Thymus (tissue), 11 donors: ENCODE measurements at regions not wholly inside any gene's neighbourhood (a gene's known extent, or its start where the extent isn't known, plus 50 kb on each side); places are given as distances from the start of the nearest gene placed in this dataset.
"Not testable (repeated sequence)": the region's sequence is repeated elsewhere in the genome, so short reads cannot be mapped to it uniquely, and the experiment has no call there.

ENCODE experiments used
- DNase-seq, 9 donors: peaks; one replicate each; pipeline ENCODE4 v3.0.0-alpha.2; 2013; ENCODE audit warnings: low spot score in 9 of 9, low read depth in 6 of 9, missing footprints in 1 of 9
- H3K27ac ChIP-seq, 2 donors: one replicate each; pipeline ENCODE4 v1.5.1; 2013; ENCODE audit warnings: control low read depth in 1 of 2, low read depth in 1 of 2, low read length in 1 of 2, mild to moderate bottlenecking in 1 of 2, moderate library complexity in 1 of 2
- H3K27me3 ChIP-seq, 2 donors: one replicate each; pipeline ENCODE4 v1.5.1; 2013; ENCODE audit warnings: low read length in 1 of 2; ENCODE audit not compliant: control insufficient read depth in 2 of 2, insufficient read depth in 1 of 2
- H3K36me3 ChIP-seq, 2 donors: one replicate each; pipeline ENCODE4 v1.5.1; 2013; ENCODE audit warnings: low read length in 1 of 2, mild to moderate bottlenecking in 1 of 2, moderate library complexity in 1 of 2; ENCODE audit not compliant: control insufficient read depth in 2 of 2, insufficient read depth in 2 of 2
- H3K4me1 ChIP-seq, 2 donors: one replicate each; pipeline ENCODE4 v1.5.1; 2013; ENCODE audit warnings: low read length in 2 of 2; ENCODE audit not compliant: control insufficient read depth in 2 of 2, insufficient read depth in 2 of 2
- H3K4me3 ChIP-seq, 2 donors: one replicate each; pipeline ENCODE4 v1.5.1; 2013; ENCODE audit warnings: low read length in 2 of 2, control low read depth in 1 of 2, mild to moderate bottlenecking in 1 of 2
- H3K9me3 ChIP-seq, 2 donors: one replicate each; pipeline ENCODE4 v1.5.1; 2013; ENCODE audit warnings: low read length in 1 of 2, mild to moderate bottlenecking in 1 of 2; ENCODE audit not compliant: control insufficient read depth in 2 of 2, insufficient read depth in 1 of 2
- WGBS: extraction: QIAGEN DNeasy Blood & Tissue Kit; methylation state at CpG from one replicate; pipeline ENCODE4 v1.1.7; 2013; 5-methylcytosine and 5-hydroxymethylcytosine counted together
- donor health status: healthy.

DNA sequence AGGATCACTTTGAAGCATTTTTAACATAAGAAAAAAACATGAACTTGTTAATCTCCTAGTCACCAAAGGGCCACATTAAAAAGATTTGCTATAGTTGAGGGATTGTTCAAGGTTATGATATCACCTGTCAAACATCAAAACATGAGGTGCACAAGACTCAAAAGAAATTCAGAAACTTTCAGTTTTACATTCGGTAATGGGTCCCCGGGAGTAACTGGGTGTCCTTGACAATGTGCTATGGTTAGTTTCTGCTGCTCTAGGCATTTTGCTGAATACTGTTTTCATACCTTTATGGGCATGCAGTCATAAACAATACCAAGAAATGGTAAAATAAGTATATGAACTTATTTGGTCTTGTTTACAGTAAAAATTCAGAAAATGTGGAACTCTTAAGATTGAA, 92.8 kb upstream of the EDIL3 start:
- no peaks in the 10 kb centered on the region for H3K9me3 ChIP-seq
- H3K27ac ChIP-seq: no peak overlapping the region
- 94% methylated on average over 2 of the region's 2 CpGs for WGBS
- H3K27me3 ChIP-seq: no peaks in the 10 kb centered on the region
- no peak overlapping the region for H3K4me3 ChIP-seq
- no peak for DNase-seq
- no peaks in the 10 kb centered on the region for H3K4me1 ChIP-seq
- no peaks in the 10 kb centered on the region for H3K36me3 ChIP-seq

- no peak for DNase-seq
- Histone ChIP-seq H3K27me3 (no peaks in the 10 kb centered on the region), H3K9me3 (no peaks in the 10 kb centered on the region), H3K4me1 (no peaks in the 10 kb centered on the region), H3K27ac (no peak overlapping the region), H3K4me3 (no peak overlapping the region), H3K36me3 (no peaks in the 10 kb centered on the region)
- 97% methylated on average over 4 of the region's 4 CpGs for WGBS
Observed at GRCh38 chr5:84474126-84474525, 89.4 kb upstream of the EDIL3 start.

GRCh38 chr5:84453405-84453804, 68.7 kb upstream of the EDIL3 start:
- no peaks in the 10 kb centered on the region for H3K36me3 ChIP-seq
- H3K27me3 ChIP-seq: no peaks in the 10 kb centered on the region
- no peak overlapping the region for H3K27ac ChIP-seq
- no peak for DNase-seq
- no peaks in the 10 kb centered on the region for H3K4me1 ChIP-seq
- H3K9me3 ChIP-seq: no peaks in the 10 kb centered on the region
- no peak overlapping the region for H3K4me3 ChIP-seq

GRCh38 chr5:84450617-84451414, 66.1 kb upstream of the EDIL3 start:
- 96% methylated on average over 2 of the region's 2 CpGs for WGBS
- DNase-seq: no peak
- Histone ChIP-seq H3K4me1 (no peaks in the 10 kb centered on the region), H3K36me3 (no peaks in the 10 kb centered on the region), H3K4me3 (no peak overlapping the region), H3K27ac (no peak overlapping the region), H3K9me3 (no peaks in the 10 kb centered on the region), H3K27me3 (no peaks in the 10 kb centered on the region)

DNA sequence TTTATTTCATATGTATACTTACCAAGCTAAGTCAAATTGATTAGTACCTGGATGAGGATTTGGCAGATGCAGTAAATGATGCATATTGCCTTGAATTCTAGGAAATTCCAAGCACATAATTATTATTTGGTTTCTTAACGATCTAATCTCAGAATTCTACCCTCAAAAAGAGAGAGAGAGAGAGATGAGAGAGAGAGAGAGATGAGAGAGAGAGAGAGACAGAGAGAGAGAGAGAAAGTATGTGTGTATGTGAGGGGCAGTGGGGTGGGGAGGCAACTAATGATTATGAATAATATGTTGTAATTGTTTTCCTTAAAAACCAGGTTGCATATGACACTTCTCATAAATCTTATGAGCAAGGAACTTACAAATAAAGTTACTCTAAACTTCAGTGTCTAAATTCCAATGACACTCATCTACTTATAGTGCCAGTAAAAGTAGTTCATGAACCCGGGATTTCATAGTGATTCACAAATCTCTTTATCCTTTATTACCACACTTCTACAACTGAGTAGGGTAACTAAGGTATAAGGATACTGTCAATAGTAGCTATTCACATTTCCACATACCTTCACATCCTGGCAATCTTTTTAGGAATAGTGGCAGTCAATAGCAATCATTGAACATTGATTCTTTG, 60.5 kb upstream of the EDIL3 start:
- Histone ChIP-seq H3K27me3 (no peaks in the 10 kb centered on the region), H3K9me3 (no peaks in the 10 kb centered on the region), H3K36me3 (no peaks in the 10 kb centered on the region), H3K4me1 (no peaks in the 10 kb centered on the region), H3K27ac (no peak overlapping the region), H3K4me3 (no peak overlapping the region)
- no peak for DNase-seq
- 90% methylated on average over 2 of the region's 2 CpGs for WGBS

GRCh38 chr5:84438456-84438855, 53.8 kb upstream of the EDIL3 start:
- DNase-seq: no peak
- no peaks in the 10 kb centered on the region for H3K4me1 ChIP-seq
- no peak overlapping the region for H3K27ac ChIP-seq
- no peaks in the 10 kb centered on the region for H3K9me3 ChIP-seq
- 96% methylated on average over 1 of the region's 1 CpG for WGBS
- no peaks in the 10 kb centered on the region for H3K36me3 ChIP-seq
- no peaks in the 10 kb centered on the region for H3K27me3 ChIP-seq
- H3K4me3 ChIP-seq: no peak overlapping the region

- Histone ChIP-seq H3K4me3 (no peak overlapping the region), H3K36me3 (no peaks in the 10 kb centered on the region)
- 94% methylated on average over 2 of the region's 2 CpGs for whole genome bisulfite sequencing
Observed at GRCh38 chr5:84437673-84438315, 53.1 kb upstream of the EDIL3 start.

GRCh38 chr5:84436866-84437265, 52.2 kb upstream of the EDIL3 start:
- Histone ChIP-seq H3K9me3 (no peaks in the 10 kb centered on the region), H3K4me1 (no peaks in the 10 kb centered on the region), H3K36me3 (no peaks in the 10 kb centered on the region), H3K27ac (no peak overlapping the region), H3K27me3 (no peaks in the 10 kb centered on the region), H3K4me3 (no peak overlapping the region)
- DNase-seq: no peak
- 94% methylated on average over 1 of the region's 1 CpG for WGBS

More at GRCh38 chr5:84437673-84438315, 53.1 kb upstream of the EDIL3 start:
- Histone ChIP-seq H3K27me3 (no peaks in the 10 kb centered on the region), H3K9me3 (no peaks in the 10 kb centered on the region), H3K4me1 (no peaks in the 10 kb centered on the region), H3K27ac (no peak overlapping the region)
- no peak for DNase-seq

DNA sequence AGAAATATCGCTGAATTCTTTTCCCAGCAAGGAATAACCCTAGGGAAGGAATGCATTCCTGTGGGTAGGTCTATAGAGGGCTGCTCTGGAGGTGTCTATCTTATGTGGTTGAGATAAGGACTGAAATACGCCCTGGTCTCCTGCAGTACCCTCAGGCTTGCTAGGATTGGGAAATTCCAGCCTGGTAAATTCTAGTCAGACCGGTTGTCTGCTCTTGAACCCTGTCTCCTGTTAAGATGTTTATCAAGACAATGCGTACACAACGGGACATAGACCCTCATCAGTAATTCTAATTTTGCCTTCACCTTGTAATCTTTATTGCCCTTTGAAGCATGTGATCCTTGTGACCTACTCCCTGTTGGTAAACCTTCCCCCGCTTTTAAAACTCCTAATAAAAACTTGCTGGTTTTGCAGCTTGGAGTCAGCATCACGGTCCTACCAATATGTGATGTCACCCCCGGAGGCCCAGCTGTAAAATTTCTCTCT, 51.2 kb upstream of the EDIL3 start:
- WGBS: 94% methylated on average over 8 of the region's 8 CpGs
- not testable (repeated sequence) for H3K36me3 ChIP-seq, H3K4me1 ChIP-seq, H3K27ac ChIP-seq, H3K9me3 ChIP-seq, DNase-seq, H3K4me3 ChIP-seq, H3K27me3 ChIP-seq
